NOMO-1 treated with dmso at 0.1 percent for 144 hours (cell line): ENCODE measurements at regions not wholly inside any gene's neighbourhood (a gene's known extent, or its start where the extent isn't known, plus 50 kb on each side); places are given as distances from the start of the nearest gene placed in this dataset.
"Not testable (repeated sequence)": the region's sequence is repeated elsewhere in the genome, so short reads cannot be mapped to it uniquely, and the experiment has no call there.

Experiments used
- DNase-seq: peaks from one replicate; lab custom pipeline; 2025; ENCODE audit not compliant: unreplicated experiment; lab: John Stamatoyannopoulos, UW

GRCh38 chr1:30108186-30108585 lies 615.2 kb downstream of the MATN1 start:
- DNase-seq: no peak

- no peak for DNase-seq
Observed at GRCh38 chr1:30106125-30106524, 617.3 kb downstream of the MATN1 start.

- DNase-seq: no peak
Observed at GRCh38 chr1:30104551-30104950, 618.8 kb downstream of the MATN1 start.

GRCh38 chr1:30103708-30104411 lies 619.5 kb downstream of the MATN1 start:
- no peak for DNase-seq

- DNase-seq: no peak
Observed at GRCh38 chr1:30102605-30103004, 620.8 kb downstream of the MATN1 start.

- DNase-seq: no peak
Observed at GRCh38 chr1:30101487-30102227, 621.7 kb downstream of the MATN1 start.

GRCh38 chr1:30101016-30101415 lies 622.4 kb downstream of the MATN1 start:
- DNase-seq: no peak

GRCh38 chr1:30100524-30100862 lies 622.9 kb downstream of the MATN1 start:
- DNase-seq: no peak

GRCh38 chr1:30099587-30100523 lies 623.5 kb downstream of the MATN1 start:
- no peak for DNase-seq

- DNase-seq: not testable (repeated sequence)
Observed at GRCh38 chr1:30097851-30098250, 625.5 kb downstream of the MATN1 start.

- no peak for DNase-seq
Observed at GRCh38 chr1:30095451-30096025, 627.8 kb downstream of the MATN1 start.

- no peak for DNase-seq
Observed at GRCh38 chr1:30095051-30095450, 628.3 kb downstream of the MATN1 start.

GRCh38 chr1:30092051-30092858 lies 631.1 kb downstream of the MATN1 start:
- no peak for DNase-seq

- no peak for DNase-seq
Observed at GRCh38 chr1:30090162-30090820, 633.1 kb downstream of the MATN1 start.

- DNase-seq: no peak
Observed at GRCh38 chr1:30089024-30089430, 634.4 kb downstream of the MATN1 start.

GRCh38 chr1:30088594-30088993 lies 634.8 kb downstream of the MATN1 start:
- DNase-seq: no peak

GRCh38 chr1:30087465-30087864 lies 635.9 kb downstream of the MATN1 start:
- DNase-seq: no peak

- DNase-seq: no peak
Observed at GRCh38 chr1:30085811-30086770, 637.3 kb downstream of the MATN1 start.
